Left renal cortex interstitium (tissue), 4 donors: ENCODE measurements at regions not wholly inside any gene's neighbourhood (a gene's known extent, or its start where the extent isn't known, plus 50 kb on each side); places are given as distances from the start of the nearest gene placed in this dataset.
"Not testable (repeated sequence)": the region's sequence is repeated elsewhere in the genome, so short reads cannot be mapped to it uniquely, and the experiment has no call there.

ENCODE experiments used
- DNase-seq, 4 donors: peaks; one replicate each; pipeline ENCODE4 v3.0.0-alpha.2; 2013; ENCODE audit warnings: low read depth in 4 of 4, low spot score in 2 of 4, missing footprints in 1 of 4

DNA sequence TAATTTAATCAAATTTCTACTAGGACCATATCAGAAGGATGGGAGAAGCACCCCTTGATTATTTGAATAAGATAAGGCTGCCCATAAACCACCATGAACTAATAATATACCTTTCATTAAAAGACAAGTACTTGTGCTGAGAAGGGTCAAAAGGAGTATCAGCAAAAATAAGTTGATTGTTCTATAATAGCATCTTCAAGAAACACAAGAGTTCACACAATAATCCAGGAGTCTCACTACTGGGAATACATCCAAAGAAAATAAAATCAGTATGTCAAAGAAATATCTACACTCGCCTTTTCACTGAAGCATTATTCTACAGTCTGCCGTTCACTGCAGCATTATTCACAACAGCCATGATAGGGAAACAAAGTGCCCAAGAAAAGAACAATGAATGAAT is 1310.1 kb upstream of the PCDH9 start:
- DNase-seq = no peak

DNA sequence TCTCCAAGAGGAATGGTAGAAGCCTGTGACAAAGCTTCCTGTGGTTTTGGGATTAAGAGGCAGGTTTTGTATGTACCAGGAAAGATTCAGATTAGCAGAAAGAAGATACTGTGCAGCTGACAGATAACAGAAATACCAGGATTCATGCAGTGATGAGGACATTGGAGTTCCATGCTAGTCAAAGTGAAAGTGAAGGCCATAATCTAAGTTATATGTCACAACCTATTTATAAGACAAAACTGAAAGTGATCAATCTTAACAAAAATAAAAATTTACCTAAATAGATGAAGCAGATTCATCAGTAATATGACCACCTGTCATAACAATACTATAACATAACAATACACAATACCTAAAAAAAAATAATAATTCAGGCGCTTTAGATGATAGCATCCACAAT is 1305.2 kb upstream of the PCDH9 start:
- no peak for DNase-seq

DNA sequence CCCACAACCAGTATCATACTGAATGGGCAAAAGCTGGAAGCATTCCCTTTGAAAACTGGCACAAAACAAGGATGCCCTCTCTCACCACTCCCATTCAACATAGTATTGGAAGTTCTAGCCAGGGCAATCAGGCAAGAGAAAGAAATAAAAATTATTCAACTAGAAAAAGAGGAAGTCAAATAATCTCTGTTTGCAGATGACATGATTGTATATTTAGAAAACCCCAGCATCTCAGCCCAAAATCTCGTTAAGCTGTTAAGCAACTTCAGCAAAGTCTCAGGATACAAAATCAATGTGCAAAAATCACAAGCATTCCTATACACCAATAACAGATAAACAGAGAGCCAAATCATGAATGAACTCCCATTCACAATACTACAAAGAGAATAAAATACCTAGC is 1297.0 kb upstream of the PCDH9 start:
- DNase-seq = not testable (repeated sequence)

DNA sequence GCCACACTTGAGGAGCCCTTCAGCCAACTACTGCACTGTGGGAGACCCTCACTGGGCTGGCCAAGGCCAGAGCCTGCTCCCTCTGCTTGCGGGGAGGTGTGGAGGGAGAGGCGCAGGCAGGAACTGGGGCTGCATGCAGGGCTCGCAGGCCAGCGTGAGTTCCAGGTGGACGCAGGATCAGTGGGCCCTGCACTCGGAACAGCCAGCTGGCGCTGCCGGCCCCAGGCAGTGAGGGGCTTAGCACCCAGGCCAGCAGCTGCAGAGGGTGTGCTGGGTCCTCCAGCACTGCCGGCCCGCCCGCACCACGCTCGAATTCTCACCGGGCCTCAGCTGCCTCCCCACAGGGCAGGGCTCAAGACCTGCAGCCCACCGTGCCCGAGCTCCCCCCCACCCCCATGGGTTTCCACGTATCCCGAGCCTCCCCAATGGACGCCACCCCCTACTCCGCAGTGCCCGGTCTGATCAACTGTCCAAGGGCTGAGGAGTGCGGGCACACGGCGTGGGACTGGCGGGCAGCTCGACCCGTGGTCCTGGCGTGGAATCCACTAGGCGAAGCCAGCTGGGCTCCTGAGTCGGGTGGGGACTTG is 1293.8 kb upstream of the PCDH9 start:
- DNase-seq = no peak

DNA sequence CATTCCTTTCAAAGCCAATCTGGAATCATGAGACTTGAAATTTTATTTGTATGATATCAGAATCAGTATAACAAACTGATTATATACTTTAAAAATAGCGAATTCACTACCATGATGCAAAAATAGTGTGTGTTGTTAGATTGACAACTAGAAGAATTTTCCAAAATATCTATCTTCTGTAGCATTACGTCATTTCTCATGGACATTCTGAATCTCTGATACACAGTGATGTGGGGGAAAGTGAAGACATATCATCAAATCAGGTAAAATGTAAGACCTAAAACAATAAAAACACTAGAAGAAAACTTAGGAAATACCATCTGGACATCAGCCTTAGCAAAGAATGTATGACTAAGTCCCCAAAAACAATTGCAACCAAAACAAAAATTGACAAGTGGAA is 1292.0 kb upstream of the PCDH9 start:
- no peak for DNase-seq

DNA sequence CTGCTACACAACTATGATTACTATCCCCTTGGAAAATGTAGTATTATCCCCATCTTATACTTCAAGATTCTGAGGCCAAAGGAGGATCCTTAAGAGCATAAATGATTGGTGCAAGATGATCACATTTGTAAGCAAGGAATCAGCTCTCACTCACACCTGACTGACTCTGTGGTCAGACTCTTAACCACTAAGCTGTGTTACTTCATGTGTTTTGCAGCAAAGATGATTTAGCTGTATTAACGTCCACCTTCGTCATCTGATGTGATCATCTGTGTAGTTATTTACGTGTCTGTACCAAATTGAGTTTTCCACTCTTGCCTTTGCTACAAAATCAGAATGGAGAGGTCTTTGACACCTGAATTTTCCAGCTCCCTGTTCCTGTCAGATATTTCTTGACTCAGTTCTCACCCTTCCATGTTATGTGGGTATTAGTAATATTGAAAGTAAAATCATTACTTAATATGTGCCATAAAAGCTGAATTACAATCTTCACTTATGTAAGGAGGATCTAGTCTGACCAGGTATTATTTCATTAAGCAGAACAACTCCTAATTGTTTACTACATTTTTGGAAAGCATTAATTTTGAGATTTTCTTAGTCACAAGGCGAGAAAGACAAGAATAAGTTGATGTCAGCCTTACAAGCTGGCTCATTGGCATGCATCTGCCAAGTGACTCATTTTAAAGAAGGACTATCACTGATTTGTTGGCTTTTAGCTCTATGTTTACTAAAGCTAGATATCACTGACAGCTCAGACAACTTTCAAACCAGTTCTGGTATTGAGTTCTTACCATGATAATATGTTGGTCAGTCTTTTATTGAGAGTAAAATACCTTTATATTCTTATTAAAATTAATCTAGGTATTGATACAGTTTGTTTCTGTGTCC is 1279.8 kb upstream of the PCDH9 start:
- no peak for DNase-seq

DNA sequence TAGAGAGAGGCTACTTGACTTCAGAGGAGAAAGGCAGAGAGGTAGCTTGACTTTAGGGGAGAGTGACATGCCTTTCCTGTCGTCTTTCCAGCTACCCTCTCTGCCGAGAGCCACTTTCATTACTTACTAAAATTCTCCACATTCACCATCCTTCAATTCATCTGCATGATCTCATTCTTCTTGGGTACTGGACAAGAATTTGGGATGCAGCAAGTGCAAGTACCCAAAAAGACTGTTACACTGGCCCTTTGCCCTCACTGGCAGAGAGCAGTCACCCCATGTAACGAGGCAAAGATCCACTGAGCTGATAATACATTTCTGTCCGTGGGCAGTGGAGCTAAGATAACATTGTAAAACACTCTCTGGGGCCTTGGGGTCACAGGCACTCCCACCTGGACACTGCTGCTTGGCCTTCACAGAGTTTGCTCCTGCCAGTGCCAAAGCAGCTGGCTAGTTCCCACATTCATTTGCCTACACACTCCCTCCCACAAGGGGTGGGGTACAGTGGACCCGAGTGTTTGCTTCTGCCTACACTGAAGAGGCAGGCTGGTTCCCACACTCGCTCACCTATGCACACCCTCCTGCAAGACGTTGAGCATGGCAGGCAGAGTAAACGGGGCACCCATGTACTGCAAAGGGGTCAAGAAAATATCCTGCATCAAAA is 1276.9 kb upstream of the PCDH9 start:
- no peak for DNase-seq

DNA sequence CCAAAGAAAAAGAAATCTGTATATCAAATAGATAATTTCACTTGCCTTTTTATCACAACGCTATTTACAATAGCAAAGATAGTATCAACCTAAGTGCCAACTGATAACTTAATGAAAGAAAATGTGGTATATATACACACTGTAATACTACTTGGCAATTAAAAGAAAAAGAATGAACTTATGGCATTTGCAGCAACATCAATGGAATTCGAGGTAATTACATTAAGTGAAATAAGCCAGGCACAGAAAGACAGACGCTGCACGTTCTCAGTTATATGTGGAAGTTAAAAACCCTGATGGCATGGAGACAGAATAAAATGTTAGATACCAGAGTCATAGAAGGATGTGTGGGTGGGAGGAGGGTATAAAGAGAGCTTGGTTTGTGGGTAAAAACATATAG is 1260.5 kb upstream of the PCDH9 start:
- DNase-seq = no peak

DNA sequence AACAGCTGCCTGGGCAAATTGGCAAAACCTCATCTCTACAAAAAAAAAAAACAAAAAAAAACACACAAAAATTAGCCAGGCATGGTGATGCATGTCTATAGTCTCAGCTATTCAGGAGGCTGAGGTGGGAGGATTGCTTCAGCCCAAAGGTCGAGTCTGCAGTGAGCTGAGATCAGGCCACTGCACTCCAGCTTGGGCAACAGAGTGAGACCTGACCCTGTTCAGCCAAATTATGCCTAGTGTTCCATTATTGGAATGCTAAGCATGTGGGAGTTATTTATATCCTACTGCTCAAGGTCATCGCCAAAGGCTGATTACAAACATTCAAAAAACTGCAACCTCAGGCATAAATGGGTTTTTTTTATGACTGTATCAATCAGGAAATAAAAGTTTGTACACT is 1251.0 kb upstream of the PCDH9 start:
- DNase-seq = no peak

DNA sequence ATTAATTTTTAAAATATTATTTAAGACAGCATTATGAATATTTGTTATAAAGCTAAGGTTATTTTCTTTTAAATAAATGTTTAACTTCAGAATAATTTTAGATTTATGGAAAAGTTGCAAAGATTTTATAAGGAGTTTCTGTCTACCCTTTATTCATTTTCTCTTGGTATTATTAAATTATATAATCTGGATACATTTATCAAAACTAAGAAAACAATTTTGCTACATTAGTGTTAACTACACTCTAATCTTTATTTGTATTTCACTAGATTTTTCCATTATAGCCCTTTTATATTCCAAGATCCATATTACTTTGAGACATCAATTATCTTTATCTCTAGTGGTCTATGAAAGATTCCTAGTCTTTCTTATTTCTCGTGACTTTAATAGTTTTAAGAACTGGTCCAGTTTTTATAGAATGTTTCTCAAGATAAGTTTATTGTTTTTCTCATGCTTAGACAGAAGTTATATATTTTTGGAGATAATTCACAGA is 1243.7 kb upstream of the PCDH9 start:
- DNase-seq = no peak

DNA sequence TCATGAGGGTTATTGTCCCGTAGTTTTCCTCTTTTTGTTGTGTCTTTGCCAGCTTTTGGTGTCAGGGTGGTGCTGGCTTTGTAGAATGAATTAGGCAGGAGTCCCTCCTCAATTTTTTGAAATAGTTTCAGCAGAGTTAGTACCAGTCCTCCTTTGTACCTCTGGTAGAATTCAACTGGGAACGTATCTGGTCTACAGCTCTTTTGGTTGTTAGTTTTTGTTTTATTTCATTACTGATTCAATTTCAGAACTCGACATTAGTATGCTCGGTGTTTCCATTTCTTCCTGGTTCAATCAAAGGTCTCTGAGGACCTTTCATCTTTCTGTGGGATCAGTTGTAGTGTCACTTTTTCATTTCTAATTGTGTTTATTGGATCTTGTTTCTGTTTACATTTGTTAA is 1237.0 kb upstream of the PCDH9 start:
- DNase-seq = no peak

DNA sequence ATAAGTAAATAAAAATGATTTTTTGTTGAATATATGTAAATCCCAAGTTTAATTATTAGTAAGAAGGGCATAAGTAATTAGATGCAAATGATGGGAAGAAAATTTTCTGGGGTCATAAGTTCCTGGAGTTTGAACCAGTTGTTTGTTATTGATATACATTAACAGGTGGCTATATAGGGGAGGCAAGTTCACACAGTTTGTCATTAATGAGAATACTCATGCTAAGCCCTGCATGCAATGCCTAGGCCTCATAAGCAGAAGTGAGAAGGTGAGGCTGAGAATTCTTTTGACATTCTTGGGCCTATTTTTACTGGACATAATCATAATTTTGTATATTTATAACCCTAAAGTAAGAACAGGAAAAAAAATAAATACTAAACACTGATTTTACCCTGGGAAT is 1210.7 kb upstream of the PCDH9 start:
- no peak for DNase-seq

DNA sequence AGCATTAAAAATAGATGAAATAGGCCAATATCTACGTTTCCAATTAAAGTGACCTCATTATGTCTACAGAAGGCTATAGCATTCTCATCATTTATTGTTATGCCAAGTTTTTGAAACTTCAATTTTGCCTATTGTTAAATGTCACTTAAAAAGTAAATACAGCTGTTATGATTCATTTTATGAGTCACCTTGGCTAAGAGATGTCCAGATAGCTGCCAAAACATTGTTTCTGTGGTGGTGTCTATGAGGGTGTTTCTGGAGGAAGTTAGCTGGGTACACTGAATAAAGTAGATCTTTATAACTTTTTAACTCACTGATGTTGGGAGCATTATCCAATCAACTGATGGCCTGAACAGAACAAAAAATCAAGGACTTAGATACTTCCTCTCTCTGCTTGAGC is 1209.7 kb upstream of the PCDH9 start:
- no peak for DNase-seq

DNA sequence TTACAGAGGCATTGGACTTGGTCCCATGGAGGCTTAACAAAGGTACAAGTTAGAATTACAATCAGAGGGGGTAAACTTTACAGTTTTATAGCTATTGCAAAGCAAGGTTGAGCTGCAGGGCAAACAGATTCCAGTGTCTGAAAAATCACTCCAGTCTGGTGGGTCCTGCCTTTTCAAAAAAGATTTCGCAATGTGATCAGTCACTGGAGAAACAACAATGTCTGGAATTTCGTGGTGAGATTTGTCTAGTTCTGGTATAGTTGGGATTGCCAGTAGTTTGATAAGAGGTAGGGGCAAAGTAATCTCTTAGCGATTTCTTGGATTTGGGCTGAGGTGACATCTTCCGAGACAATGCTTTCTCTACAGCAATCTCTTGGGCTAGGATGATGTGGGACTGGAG is 1198.2 kb upstream of the PCDH9 start:
- no peak for DNase-seq

DNA sequence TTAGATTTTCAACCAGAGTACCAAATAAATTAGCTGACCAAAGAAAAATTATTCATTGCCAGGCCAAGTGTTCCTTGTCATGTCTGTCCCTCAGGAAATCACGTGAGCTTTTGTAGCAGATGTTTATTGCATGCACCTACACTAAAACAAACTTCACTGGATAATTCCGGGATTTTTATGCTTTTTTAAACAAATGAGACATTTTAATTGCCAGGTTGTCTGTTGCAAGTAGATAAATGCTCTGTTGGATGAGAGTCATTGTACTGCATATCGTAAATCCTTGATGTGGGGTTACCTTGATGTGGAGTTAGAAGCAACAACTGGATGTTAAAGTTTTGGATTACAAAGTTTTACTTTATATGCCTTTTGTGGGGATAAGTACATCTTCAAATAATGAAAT is 1187.7 kb upstream of the PCDH9 start:
- DNase-seq = peak in 3 of 4 donors; percentile 5 to 9 (median 8)

DNA sequence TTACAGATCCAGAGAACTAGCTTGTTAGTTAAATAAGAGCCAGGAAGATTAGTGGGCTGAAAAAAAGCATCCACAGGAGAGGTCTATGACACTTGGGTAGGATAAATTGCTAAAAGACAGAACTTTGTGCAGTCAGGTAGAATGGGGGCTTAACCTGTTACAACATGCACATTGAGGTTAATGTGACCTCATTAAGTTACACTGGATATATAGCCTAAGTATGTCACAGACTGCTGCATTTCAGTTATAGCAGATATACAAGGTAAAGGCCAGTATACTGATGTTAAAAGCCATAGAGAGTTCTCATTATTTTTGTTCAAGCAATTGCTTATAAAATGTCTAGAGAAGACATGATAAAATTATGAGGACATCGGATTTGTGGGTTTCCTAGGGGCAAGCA is 1179.9 kb upstream of the PCDH9 start:
- DNase-seq = no peak

DNA sequence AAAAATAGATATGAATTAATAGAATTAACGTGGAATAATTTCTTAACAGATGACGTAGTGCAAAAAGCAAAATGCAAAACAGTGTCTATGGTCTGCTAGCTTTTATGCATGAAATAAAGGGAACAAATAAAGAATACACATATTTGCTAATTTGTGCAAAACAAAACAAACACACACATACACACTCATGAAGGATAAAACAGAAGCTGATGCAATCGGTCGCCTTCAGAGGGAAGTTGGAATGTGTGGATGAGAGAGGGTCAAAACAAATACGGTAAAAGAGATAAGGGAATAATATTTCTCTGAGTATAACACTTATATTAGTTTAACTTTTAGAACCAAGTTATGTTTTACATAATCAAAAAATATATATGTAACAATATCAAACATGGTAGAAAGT is 1160.9 kb upstream of the PCDH9 start:
- no peak for DNase-seq

DNA sequence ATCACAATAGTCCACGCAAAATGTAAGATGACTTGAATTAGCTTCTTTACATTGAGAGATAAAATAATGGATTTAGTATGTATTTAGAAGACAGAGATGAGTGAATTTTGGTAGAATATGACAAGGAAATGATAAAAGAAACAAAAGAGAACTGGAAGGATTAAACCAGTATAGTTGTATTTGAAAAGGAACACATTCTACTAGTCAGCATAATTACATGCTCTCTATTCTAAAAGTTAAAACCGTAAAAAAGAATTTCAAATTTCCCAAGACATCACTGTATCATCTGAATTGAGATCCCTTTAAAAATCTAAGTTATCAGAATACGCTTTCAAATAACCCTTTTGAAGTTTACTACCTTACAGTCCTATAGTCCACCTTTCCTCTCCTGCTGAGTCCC is 1156.7 kb upstream of the PCDH9 start:
- DNase-seq = no peak

DNA sequence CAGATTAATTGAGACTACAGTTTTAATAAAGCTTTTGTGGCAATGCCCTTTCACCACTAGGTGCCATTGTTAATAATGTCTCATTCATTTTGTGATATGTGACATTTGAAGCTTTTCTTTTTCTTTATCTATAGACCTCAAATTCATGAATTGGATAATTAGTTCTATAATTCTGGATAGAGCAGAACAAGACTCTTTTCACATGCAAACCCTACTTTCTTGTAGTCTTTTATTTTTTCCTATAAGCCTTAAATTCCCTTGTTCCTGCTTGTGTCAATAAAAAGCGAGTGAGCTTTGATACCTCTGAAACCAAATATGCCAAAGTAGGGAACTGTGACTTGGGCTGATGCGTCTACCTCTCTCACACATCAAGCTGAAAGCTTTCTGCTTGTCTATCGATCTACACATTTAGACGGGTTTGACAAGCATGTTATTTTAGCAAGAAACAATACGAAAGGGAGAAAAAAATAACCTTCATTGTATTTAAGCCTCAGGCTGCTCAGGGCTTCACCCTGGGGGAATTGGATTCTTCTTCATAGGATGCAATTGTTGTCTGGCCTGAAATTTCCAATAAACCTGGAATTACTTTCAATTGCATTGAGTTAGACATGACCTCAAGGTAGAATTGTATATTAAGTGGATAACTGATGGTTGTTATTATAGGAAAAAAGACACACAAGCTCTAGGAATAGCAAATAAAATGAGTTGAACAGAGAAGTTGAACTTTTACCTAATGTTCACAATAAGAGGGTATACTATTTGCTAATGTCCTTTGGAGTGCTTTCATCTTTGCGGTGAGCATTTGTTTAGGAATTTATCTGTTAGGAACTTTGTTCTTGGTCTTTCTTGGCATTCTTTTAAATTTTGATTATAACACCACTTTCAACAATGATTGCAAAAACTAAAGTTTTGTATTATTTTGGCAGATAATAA is 1150.2 kb upstream of the PCDH9 start:
- DNase-seq = no peak

DNA sequence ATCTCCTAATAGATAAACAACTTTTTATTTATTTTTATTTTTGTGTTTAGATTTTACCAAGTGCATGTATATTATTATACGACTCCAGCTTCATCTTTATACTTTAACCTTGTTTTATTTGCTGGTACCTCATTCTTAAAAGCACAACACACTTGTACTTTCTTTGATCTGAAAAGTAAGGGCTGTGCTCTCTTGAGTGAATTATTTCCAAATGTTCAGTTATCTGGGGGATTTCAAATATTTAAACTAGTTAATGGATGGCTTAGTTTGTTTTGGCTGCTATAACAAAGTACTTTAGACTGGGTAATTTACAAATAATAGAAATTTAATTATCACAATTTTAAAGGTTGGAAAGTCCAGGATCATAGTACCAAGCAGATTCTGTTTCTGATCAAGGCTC is 1148.2 kb upstream of the PCDH9 start:
- no peak for DNase-seq

DNA sequence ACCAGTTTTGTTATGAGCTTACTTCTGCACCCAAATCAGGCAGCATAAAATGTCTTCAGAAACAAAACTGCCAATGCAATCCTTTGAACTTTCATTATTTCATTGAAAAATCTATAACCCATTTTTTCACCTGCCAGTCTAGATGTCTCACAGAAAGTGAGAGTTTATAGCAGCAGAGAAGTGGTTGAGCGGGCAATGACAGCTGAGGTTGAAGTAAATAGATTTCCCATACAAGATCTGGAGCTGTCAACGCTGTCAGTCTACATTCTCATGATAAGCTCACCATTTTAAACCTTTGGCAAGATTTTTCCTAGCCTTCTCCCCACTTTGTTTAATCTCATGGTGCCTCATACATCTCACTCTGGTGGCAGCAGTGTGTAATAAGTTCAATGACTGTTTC is 1144.9 kb upstream of the PCDH9 start:
- DNase-seq = no peak
